CD14-positive monocyte (primary cell): ENCODE measurements at regions not wholly inside any gene's neighbourhood (a gene's known extent, or its start where the extent isn't known, plus 50 kb on each side); places are given as distances from the start of the nearest gene placed in this dataset.

Experiments used
- DNase-seq, 3 donors: peaks; one replicate each; pipeline ENCODE4 v3.0.0-alpha.2; 2011 to 2022
- H2AFZ ChIP-seq: 2 replicates; pipeline ENCODE4 v1.6.0; 2012; ENCODE audit warnings: mild to moderate bottlenecking, low read depth, low read length, inconsistent platforms; ENCODE audit not compliant: insufficient read depth, poor library complexity, severe bottlenecking
- H3K27ac ChIP-seq, 2 donors: 1 replicate in 1 of 2; 2 replicates in 1 of 2; pipeline ENCODE4 v1.5.1; 2012 to 2013; ENCODE audit warnings: low read length in 2 of 2, control low read depth in 1 of 2, inconsistent platforms in 1 of 2, low read depth in 1 of 2, mild to moderate bottlenecking in 1 of 2
- H3K27me3 ChIP-seq, 2 donors: one replicate each; pipeline versions ENCODE4 v1.6.0 to v1.6.1; 2011 to 2013; ENCODE audit warnings: low read length in 2 of 2; ENCODE audit not compliant: control insufficient read depth in 2 of 2, insufficient read depth in 2 of 2
- H3K36me3 ChIP-seq, 2 donors: replicated peaks in 1 of 2; 1 replicate in 1 of 2; 2 replicates in 1 of 2; pipeline versions ENCODE4 v1.5.1 to v1.6.1; 2012 to 2013; ENCODE audit warnings: low read length in 2 of 2, control low read depth in 1 of 2, inconsistent platforms in 1 of 2, mild to moderate bottlenecking in 1 of 2; ENCODE audit not compliant: insufficient read depth in 2 of 2, control insufficient read depth in 1 of 2
- H3K4me1 ChIP-seq, 2 donors: 1 replicate in 1 of 2; 2 replicates in 1 of 2; pipeline versions ENCODE4 v1.5.1 to v1.6.1; 2012 to 2013; ENCODE audit warnings: low read length in 2 of 2, control low read depth in 1 of 2, inconsistent platforms in 1 of 2, mild to moderate bottlenecking in 1 of 2, moderate library complexity in 1 of 2; ENCODE audit not compliant: insufficient read depth in 2 of 2, control insufficient read depth in 1 of 2
- H3K4me2 ChIP-seq: replicated peaks from 2 replicates; pipeline ENCODE3; 2012; ENCODE audit warnings: low read length, moderate library complexity, mild to moderate bottlenecking; ENCODE audit not compliant: poor library complexity, severe bottlenecking; ENCODE audit errors: extremely low read depth
- H3K4me3 ChIP-seq, 3 experiments: fragments of 200-600 bp in 1 of 3; sonication (generic) in 1 of 3; replicated peaks in 1 of 3; 1 replicate in 2 of 3; 2 replicates in 1 of 3; pipeline ENCODE4 v1.5.1; 2011 to 2013; ENCODE audit warnings: low read length in 3 of 3, mild to moderate bottlenecking in 3 of 3, control low read depth in 2 of 3, low read depth in 2 of 3, inconsistent platforms in 1 of 3, moderate library complexity in 1 of 3
- H3K79me2 ChIP-seq: 2 replicates; pipeline ENCODE4 v1.6.0; 2012; ENCODE audit warnings: mild to moderate bottlenecking, control low read depth, inconsistent platforms, low read length, moderate library complexity; ENCODE audit not compliant: insufficient read depth
- H3K9ac ChIP-seq: 2 replicates; pipeline ENCODE4 v1.6.0; 2017; ENCODE audit warnings: low read length, mild to moderate bottlenecking; ENCODE audit not compliant: insufficient read depth, poor library complexity, severe bottlenecking
- H3K9me3 ChIP-seq, 2 donors: replicated peaks in 1 of 2; 1 replicate in 1 of 2; 2 replicates in 1 of 2; pipeline versions ENCODE4 v1.5.1 to v1.6.1; 2012 to 2013; ENCODE audit warnings: low read length in 2 of 2, control low read depth in 1 of 2; ENCODE audit not compliant: control insufficient read depth in 1 of 2, insufficient read depth in 1 of 2
- H4K20me1 ChIP-seq: 2 replicates; pipeline ENCODE4 v1.6.0; 2012; ENCODE audit warnings: mild to moderate bottlenecking, low read length, control low read depth, moderate library complexity; ENCODE audit not compliant: insufficient read depth
- H3K27ac Mint-ChIP-seq, 7 donors: one replicate each; pipeline ENCODE4 v1.8.0; 2020; ENCODE audit warnings: mild to moderate bottlenecking in 7 of 7, mixed read lengths in 7 of 7, moderate library complexity in 6 of 7, inconsistent platforms in 2 of 7
- H3K27me3 Mint-ChIP-seq, 3 donors: one replicate each; pipeline ENCODE4 v1.8.0; 2021 to 2022; ENCODE audit warnings: low read depth in 3 of 3, mild to moderate bottlenecking in 3 of 3, mixed read lengths in 3 of 3, moderate library complexity in 3 of 3, inconsistent platforms in 1 of 3
- H3K36me3 Mint-ChIP-seq, 2 donors: one replicate each; pipeline ENCODE4 v1.8.0; 2020; ENCODE audit warnings: mixed read lengths in 2 of 2, inconsistent platforms in 1 of 2, mild to moderate bottlenecking in 1 of 2
- H3K4me1 Mint-ChIP-seq: one replicate; pipeline ENCODE4 v1.8.0; 2020; ENCODE audit warnings: mild to moderate bottlenecking, mixed read lengths
- H3K4me3 Mint-ChIP-seq, 2 donors: one replicate each; pipeline ENCODE4 v1.8.0; 2020; ENCODE audit warnings: mild to moderate bottlenecking in 2 of 2, mixed read lengths in 2 of 2, moderate library complexity in 1 of 2
- H3K9me3 Mint-ChIP-seq, 7 donors: one replicate each; pipeline ENCODE4 v1.8.0; 2020 to 2022; ENCODE audit warnings: mixed read lengths in 7 of 7, mild to moderate bottlenecking in 6 of 7, moderate library complexity in 6 of 7, inconsistent platforms in 2 of 7
- CTCF ChIP-seq: fragments of 200-600 bp; IDR thresholded peaks from one replicate; pipeline ENCODE4 v1.8.0; 2022; ENCODE audit warnings: antibody characterized with exemption, mild to moderate bottlenecking
- WGBS: methylation state at CpG from one replicate; pipeline ENCODE4 v1.1.5; 2013; ENCODE audit warnings: missing lambda C conversion rate; ENCODE audit not compliant: insufficient coverage; 5-methylcytosine and 5-hydroxymethylcytosine counted together
- intact Hi-C, 2 donors: fragments of 100-400 bp; cut with micrococcal nuclease; formaldehyde crosslinking; loops; one replicate each; pipeline versions ENCODE4 v1.15.0 to v1.15.1; 2023

GRCh38 chr4:170875868-170876267 lies 786.1 kb upstream of the AADAT start:
- H3K9ac ChIP-seq, result no peak overlapping the region
- no peaks in the 10 kb centered on the region for H4K20me1 ChIP-seq
- no peaks in the 10 kb centered on the region for H3K9me3 ChIP-seq
- no peak overlapping the region for H3K4me2 ChIP-seq
- H2AFZ ChIP-seq, result no peak overlapping the region
- H3K27ac ChIP-seq, result no peak overlapping the region
- Mint-ChIP-seq H3K4me3 (no peak overlapping the region), H3K4me1 (no peaks in the 10 kb centered on the region), H3K9me3 (peaks cover 0 to under 1% (median 0%) of the 10 kb centered on the region in 7 donors), H3K36me3 (no peaks in the 10 kb centered on the region), H3K27me3 (no peaks in the 10 kb centered on the region), H3K27ac (no peak overlapping the region)
- 100% methylated on average over 1 of the region's 1 CpG for WGBS
- no peak for DNase-seq
- no peak for TF ChIP-seq CTCF
- H3K27me3 ChIP-seq, result no peaks in the 10 kb centered on the region
- no peaks in the 10 kb centered on the region for H3K4me1 ChIP-seq
- no peak overlapping the region for H3K4me3 ChIP-seq
- intact Hi-C loops, result no loop called here
- H3K36me3 ChIP-seq, result no peaks in the 10 kb centered on the region
- no peaks in the 10 kb centered on the region for H3K79me2 ChIP-seq

GRCh38 chr4:170872794-170873193 lies 783.0 kb upstream of the AADAT start:
- Histone ChIP-seq H3K9ac (no peak overlapping the region), H3K36me3 (no peaks in the 10 kb centered on the region), H3K27me3 (no peaks in the 10 kb centered on the region), H3K79me2 (no peaks in the 10 kb centered on the region), H3K27ac (no peak overlapping the region), H3K4me1 (no peaks in the 10 kb centered on the region), H3K4me3 (no peak overlapping the region), H2AFZ (no peak overlapping the region), H4K20me1 (no peaks in the 10 kb centered on the region), H3K4me2 (no peak overlapping the region), H3K9me3 (no peaks in the 10 kb centered on the region)
- no peak overlapping the region for H3K4me3 Mint-ChIP-seq
- no peaks in the 10 kb centered on the region for H3K27me3 Mint-ChIP-seq
- no peak for DNase-seq
- intact Hi-C loops, result no loop called here
- peaks cover 0 to 1% (median 0%) of the 10 kb centered on the region in 7 donors for H3K9me3 Mint-ChIP-seq
- no peaks in the 10 kb centered on the region for H3K36me3 Mint-ChIP-seq
- TF ChIP-seq CTCF, result no peak
- no peak overlapping the region for H3K27ac Mint-ChIP-seq
- no peaks in the 10 kb centered on the region for H3K4me1 Mint-ChIP-seq
